UCSD-AML1 (cell line): ENCODE measurements at regions not wholly inside any gene's neighbourhood (a gene's known extent, or its start where the extent isn't known, plus 50 kb on each side); places are given as distances from the start of the nearest gene placed in this dataset.

Source experiments
- DNase-seq: peaks from one replicate; lab custom pipeline; 2025; ENCODE audit not compliant: unreplicated experiment; lab: John Stamatoyannopoulos, UW

DNA sequence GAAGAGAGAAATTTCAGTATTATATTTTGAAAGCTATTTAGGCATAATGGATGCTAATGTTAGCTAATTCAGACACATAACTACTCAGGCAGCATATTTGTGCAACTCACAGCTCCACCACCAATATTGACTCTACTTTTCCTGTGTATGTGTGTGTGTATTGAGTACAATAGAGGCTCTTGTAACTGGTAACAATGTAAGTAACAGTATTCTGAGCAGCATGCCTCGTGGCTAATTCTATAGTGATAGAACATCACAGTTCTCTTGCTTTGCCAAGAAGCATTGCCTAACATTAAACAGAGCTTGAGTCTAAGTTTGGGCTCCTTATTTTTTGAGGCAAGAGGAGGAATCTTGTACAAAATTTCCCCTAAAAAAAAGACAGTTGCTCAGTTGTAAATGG lies 98.6 kb upstream of the ARHGEF26 start:
- no peak for DNase-seq

DNA sequence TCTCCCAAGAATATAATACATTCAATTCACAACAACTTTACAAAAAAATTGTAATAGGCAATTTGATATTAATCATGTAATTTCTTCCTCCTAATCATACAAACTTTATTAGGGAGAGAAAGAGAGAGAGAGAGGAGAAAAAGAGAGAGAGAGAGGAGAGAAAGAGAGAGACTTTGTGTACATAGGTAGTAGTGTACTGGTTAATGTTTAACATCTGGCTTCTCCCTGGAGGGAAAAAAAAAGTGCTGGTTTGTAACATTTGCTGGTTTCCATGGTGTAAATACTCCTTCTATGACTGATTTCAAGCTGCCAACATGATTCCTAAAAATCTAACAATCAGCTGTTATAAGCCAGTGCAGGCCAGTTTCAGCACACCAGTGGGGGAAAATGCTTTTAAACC lies 98.0 kb upstream of the ARHGEF26 start:
- DNase-seq = no peak

GRCh38 chr3:154025007-154025406 lies 96.2 kb upstream of the ARHGEF26 start:
- no peak for DNase-seq

- DNase-seq = no peak
Observed at GRCh38 chr3:154029926-154030325, 91.3 kb upstream of the ARHGEF26 start.

GRCh38 chr3:154034797-154035330 lies 86.3 kb upstream of the ARHGEF26 start:
- no peak for DNase-seq

GRCh38 chr3:154040283-154040682 lies 80.9 kb upstream of the ARHGEF26 start:
- no peak for DNase-seq

GRCh38 chr3:154044671-154045070 lies 76.5 kb upstream of the ARHGEF26 start:
- DNase-seq = no peak

- no peak for DNase-seq
Observed at GRCh38 chr3:154050216-154050615, 71.0 kb upstream of the ARHGEF26 start.

GRCh38 chr3:154050766-154051165 lies 70.4 kb upstream of the ARHGEF26 start:
- DNase-seq = no peak

DNA sequence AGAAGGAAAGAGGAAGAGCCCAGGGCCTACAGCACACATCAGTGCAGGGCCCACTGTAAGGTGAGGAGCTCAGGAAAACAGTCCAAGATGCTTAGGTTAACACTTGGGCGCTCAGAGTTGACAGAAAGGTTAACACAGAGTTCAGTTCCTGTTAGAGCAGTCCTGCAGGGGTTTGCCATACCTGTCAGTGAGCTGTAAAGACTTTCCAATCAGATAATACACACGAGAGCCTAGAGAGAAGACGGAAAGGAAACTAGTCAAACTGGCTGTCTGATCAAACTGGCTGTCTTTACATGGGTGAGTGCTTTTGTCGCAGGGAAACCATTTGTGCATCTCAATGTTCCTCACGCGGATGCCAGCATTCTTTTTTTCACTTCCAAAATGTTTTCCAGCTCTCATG lies 61.4 kb upstream of the ARHGEF26 start:
- DNase-seq = no peak

DNA sequence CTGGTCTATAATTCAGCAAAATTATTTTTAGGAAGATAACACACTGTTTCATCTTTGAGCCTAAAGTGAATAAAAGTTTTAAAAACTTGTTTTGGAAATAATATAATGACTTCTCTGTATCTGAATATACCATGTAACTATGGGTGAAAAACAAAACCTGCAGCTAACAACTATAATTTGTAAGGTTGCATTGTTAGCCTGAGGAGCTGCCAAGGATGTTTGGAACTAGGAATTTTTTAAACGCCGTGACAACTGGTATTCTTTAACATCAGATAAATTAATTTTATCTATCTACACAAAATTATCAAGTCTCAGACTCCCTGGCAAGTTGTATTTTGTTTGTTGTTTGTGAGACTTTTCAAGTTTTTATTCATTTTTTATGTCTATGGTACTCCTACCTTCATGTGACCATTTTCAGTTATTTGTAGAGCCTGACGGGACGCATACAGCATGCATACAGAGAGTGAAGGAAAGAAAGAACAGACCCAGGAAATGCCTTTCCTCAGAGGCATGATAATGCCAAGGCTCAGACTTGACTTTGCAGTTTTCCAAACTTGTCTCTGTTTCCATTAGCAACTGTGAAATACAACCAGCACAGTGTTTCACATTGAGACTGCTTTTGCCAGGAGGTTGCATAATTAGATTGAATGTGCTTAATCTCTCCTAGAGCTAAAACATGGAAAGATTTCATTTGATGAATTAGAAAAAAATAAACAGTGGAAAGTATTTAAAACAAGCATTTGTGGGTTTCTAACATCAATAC lies 60.8 kb upstream of the ARHGEF26 start:
- DNase-seq = no peak

GRCh38 chr3:154061001-154061370 lies 60.2 kb upstream of the ARHGEF26 start:
- no peak for DNase-seq

GRCh38 chr3:154062513-154062912 lies 58.7 kb upstream of the ARHGEF26 start:
- no peak for DNase-seq

DNA sequence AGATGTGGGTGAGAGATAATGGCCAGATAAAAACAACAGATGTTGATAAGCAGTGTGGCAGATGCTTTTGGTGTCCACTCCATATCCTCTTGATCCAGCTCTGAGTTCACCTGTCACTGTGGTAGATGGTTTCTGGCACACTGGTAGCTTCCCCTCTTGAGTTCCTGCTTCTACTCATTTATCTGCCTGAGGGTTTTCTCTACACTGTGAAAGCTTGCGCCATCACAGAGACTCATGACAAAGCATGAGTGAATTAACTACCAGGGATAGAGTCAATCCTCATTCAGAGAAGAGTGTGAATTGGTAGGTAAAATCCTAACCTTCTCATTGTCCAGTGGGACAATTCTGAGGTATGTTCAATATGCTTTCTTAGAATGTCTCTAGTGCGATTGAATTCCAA lies 50.0 kb upstream of the ARHGEF26 start:
- no peak for DNase-seq
